Activated CD4-positive, CD25-positive, alpha-beta regulatory T cell treated with anti-CD3 and anti-CD28 coated beads, Interleukin-2, amount 50 U/mL, for 24 hours (primary cell): ENCODE measurements at regions not wholly inside any gene's neighbourhood (a gene's known extent, or its start where the extent isn't known, plus 50 kb on each side); places are given as distances from the start of the nearest gene placed in this dataset.

Experiments
- ATAC-seq, 2 donors: fragments of 150-1000 bp; cut with Tn5 transposase; one replicate each; pipeline ENCODE4 v1.10.0; 2021; ENCODE audit warnings: mild to moderate bottlenecking in 1 of 2, moderate library complexity in 1 of 2

GRCh38 chr11:115869780-115870431 lies 365.7 kb upstream of the CADM1 start:
- ATAC-seq: peak; percentile 28 to 43

GRCh38 chr11:115869131-115869530 lies 364.9 kb upstream of the CADM1 start:
- ATAC-seq: no peak

DNA sequence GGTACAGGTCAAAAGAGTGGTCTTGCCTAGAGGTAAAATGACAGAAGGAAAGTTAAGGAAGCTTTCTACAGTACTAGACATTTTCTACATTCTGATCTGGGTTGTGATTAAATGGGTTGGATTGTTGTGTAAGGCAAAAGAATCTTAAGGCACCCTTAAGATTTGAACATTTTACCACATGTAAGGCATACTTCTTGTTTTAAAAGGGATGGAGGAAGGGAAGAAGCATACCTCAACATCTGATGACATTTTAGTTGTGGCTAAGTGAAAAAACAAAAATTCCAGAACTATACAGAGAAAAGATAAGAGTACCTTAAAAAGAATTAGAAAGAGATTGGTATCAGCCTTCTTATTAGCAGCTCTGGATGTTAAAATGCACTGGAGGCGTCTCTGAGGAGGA lies 356.0 kb upstream of the CADM1 start:
- no peak for ATAC-seq

GRCh38 chr11:115848611-115849010 lies 344.4 kb upstream of the CADM1 start:
- ATAC-seq: no peak

DNA sequence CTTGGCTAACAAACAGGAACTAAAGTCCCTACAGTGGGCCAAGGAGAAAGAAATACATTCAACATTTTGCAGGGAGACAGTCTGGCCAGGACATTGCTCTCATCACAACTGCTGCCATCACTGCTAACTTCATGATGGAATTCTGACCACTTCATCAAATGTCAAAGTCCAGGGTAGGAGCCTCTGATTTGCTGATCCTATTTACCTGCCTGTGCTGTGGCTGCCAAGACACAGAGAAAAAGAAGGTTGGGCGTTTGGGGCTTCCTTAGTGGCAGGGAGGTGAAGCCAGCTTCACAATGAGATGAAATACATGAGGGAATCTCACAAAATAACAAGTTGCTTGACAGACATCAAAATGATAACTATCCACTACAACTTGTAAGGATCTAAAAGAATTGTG lies 343.9 kb upstream of the CADM1 start:
- no peak for ATAC-seq

- no peak for ATAC-seq
Observed at GRCh38 chr11:115845872-115846271, 341.7 kb upstream of the CADM1 start.

- no peak for ATAC-seq
Observed at GRCh38 chr11:115843685-115844084, 339.5 kb upstream of the CADM1 start.

GRCh38 chr11:115843111-115843510 lies 338.9 kb upstream of the CADM1 start:
- ATAC-seq: no peak

- ATAC-seq: no peak
Observed at GRCh38 chr11:115820026-115820425, 315.8 kb upstream of the CADM1 start.

DNA sequence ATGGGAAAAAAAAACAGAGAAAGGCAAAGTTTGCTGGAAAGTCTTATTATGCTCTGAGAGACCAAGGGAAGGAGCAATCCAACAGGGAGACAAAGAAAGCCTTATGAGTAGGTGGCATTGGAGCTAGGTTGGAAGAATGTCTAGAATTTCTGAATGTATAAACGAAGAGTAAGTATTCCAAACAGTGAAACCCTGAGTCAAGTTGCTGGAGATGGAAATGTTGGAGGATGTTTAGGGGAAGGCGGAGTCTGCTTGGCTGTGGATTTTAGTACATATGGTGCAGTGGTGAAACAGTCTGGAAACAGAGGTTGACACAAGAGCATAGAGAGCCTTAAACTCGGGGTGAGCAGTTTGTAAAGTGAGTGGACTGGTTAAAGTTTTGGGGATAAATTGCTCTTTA lies 314.8 kb upstream of the CADM1 start:
- ATAC-seq: no peak

DNA sequence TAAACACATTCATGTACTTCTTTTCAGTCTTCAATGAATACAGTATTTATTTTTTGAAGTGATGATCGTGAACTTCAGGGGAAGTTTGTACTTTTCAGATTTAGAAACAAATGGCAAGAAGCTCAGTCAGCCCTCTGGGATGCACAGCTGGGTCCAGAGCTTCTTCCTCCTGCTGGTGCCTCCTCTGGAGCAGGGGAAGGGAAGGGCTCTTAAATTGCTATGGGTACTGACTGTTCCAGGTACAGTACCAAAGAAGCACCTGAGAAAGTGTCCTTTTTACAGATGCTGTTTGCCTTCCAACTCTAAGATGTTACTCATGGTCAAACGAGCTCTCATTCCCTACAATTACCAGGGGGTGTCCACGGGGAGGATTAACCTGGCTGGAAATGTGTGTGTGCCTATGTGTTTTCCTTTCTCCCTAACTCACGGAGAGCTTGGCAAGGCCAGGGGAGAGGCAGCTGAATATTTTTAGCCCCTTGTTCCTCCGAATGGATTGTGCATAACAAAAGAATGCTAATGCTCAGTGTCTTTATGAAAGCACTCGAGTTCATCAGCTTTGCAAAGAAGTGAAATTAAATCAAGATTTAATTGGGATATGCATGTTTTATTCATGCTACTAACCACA lies 313.7 kb upstream of the CADM1 start:
- no peak for ATAC-seq

DNA sequence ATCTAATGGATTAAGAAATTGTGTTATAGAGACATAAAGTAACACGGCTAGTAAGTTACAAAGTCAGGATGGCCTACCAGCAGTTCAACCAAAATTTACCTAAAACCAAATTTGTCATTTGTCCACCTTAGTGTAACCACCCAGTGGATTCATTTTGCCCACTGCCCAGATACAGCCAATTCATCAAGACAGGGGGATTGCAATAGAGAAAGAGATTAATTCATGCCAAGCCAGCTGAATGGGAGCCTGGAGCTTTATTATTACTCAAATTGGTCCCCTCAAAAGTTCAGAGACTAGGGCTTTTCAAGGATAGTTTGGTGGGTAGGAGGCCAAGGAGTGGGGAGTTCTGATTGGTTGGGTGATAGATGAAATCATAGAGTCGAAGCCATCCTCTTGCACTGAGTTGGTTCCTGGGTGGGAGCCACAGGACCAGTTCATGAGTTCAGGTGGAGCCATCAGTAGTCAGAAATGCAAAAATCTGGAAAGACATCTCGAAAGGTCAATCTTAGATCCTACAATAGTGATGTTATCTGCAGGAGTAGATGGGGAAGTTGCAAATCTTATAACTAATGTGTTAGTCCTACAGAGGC lies 304.2 kb upstream of the CADM1 start:
- no peak for ATAC-seq

DNA sequence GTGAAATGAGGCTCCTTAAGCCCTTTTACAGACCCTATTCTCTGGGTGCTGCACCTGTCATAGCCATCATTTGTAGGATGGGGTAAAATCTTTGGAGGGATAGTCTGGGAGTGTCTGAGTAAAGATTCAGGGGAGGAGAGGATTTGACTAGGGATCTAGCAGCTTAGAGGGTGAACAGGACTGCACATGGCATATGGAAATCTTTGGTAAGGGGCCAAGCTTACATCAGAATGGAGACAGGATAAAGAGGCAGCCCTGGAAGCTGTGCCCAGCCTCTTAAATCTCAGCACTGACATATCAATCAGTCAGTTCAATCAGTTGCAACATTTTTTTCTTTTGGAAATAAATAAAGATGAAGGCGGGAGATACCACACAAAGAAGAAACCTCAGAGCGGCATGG lies 301.8 kb upstream of the CADM1 start:
- ATAC-seq: no peak

- ATAC-seq: no peak
Observed at GRCh38 chr11:115803073-115803740, 299.0 kb upstream of the CADM1 start.

DNA sequence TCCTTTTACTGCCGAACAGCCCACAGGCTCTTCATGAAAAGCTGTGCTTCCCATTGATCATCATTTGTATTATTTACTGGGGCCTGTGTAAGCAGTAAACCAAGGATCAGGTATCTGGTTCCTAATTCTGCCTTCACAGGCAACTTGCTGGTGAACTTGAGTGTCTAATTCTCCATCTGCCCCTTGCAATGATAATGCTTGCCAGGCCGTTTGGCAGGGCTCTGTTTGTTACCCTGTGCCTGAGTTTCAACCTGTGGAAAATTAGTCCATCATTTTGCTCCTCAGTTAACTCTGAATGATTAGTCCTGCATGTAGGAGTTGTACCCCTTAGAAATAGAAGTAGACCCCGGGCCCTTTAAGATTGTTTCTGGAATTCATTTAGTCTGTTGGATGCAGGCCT lies 298.4 kb upstream of the CADM1 start:
- ATAC-seq: no peak

DNA sequence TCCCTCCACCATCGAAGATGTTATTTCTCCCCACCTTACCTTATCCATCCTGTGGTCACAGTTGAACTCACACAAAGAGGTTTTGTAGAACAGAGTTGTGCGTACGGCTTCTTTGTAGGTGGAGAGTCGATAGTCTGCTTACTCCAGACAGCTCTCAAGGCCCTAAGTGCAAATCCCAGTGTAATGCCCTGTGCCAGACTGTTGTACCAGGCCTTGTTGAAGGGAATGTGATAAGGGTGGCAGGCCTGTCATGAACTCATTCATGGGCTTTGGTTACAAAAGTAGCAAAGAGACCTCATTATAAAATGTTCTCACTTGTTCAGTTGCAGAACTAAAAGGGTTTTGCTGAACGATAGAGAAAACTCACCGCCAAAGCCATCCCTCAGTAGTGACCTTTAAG lies 288.7 kb upstream of the CADM1 start:
- ATAC-seq: no peak

GRCh38 chr11:115787302-115787701 lies 283.1 kb upstream of the CADM1 start:
- no peak for ATAC-seq

- no peak for ATAC-seq
Observed at GRCh38 chr11:115784796-115785521, 280.7 kb upstream of the CADM1 start.

- ATAC-seq: no peak
Observed at GRCh38 chr11:115780646-115781362, 276.6 kb upstream of the CADM1 start.

- ATAC-seq: no peak
Observed at GRCh38 chr11:115778928-115779650, 274.9 kb upstream of the CADM1 start.

GRCh38 chr11:115776916-115777315 lies 272.7 kb upstream of the CADM1 start:
- ATAC-seq: no peak

DNA sequence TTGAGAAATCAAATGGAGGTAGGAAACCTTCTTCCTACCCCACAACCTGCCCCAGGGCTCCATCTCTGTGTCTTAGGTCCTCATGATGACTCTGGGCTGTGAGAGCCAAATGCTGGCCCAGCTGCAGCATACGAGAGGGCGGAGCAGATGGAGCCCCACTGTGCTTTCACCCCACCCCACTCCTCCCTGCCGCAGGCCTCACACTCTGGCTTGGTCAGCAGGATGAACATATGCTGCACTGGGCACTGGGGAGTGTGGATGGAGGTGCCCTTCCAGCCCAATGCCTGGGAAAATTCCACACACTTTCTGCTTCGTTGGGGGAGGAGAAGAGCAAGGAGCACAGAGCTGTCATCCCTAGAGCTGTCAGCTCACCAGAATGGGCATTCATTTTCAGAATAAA lies 271.6 kb upstream of the CADM1 start:
- no peak for ATAC-seq
